ENCODE measurements at regions not wholly inside any gene's neighbourhood (a gene's known extent, or its start where the extent isn't known, plus 50 kb on each side); places are given as distances from the start of the nearest gene placed in this dataset.

DNA sequence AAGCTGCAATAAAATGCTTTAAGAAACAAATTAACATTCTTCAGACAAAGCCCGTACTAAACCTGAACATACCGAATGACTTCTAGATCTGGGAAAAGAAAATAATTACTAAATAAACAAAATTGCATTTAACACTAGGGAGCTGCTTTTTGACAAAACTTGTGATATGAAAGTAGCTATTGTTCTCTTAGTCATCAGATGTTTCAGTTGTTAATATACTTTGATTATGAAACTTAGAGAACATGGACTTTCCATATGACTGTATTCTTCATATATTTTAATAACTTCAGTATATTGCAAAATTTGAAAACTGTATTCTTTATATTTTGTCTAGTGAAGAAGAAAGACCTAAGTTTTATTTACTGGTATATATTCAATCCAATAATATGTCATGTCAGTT, 1262.1 kb downstream of the NCAM2 start:
- no peaks in the 10 kb centered on the region for H3K4me1 ChIP-seq (ENCODE audit: control insufficient read depth, insufficient read depth, low read length)
- H3K27ac ChIP-seq (ENCODE audit: low read length): no peak overlapping the region
- no peaks in the 10 kb centered on the region for H3K9me3 ChIP-seq (ENCODE audit: control insufficient read depth, insufficient read depth, low read depth, low read length)
- no peak overlapping the region for H3K4me3 ChIP-seq (ENCODE audit: low read depth in 2 of 2, low read length in 2 of 2)
- TF ChIP-seq, protein P1, sequence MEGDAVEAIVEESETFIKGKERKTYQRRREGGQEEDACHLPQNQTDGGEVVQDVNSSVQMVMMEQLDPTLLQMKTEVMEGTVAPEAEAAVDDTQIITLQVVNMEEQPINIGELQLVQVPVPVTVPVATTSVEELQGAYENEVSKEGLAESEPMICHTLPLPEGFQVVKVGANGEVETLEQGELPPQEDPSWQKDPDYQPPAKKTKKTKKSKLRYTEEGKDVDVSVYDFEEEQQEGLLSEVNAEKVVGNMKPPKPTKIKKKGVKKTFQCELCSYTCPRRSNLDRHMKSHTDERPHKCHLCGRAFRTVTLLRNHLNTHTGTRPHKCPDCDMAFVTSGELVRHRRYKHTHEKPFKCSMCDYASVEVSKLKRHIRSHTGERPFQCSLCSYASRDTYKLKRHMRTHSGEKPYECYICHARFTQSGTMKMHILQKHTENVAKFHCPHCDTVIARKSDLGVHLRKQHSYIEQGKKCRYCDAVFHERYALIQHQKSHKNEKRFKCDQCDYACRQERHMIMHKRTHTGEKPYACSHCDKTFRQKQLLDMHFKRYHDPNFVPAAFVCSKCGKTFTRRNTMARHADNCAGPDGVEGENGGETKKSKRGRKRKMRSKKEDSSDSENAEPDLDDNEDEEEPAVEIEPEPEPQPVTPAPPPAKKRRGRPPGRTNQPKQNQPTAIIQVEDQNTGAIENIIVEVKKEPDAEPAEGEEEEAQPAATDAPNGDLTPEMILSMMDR (IDR thresholded peaks at IDR 0.05): no peak
- TF ChIP-seq REST (IDR thresholded peaks at IDR 0.05; ENCODE audit: insufficient read depth in 1 of 2, low read depth in 2 of 2, low read length in 1 of 2) (no peak), TCF7L2 (IDR thresholded peaks at IDR 0.05; ENCODE audit: low read depth, low read length) (no peak), SIN3A (IDR thresholded peaks at IDR 0.05; ENCODE audit: borderline replicate concordance, insufficient read depth, low read depth, low read length) (no peak), POLR2AphosphoS5 (IDR thresholded peaks at IDR 0.05; ENCODE audit: low read depth, low read length) (no peak)
- no TSS peak for BruUV-seq (replicated peaks)
- ChIA-PET CTCF (no interaction called here), POLR2A (no interaction called here)
- ATAC-seq: no peak
- H3K36me3 ChIP-seq (ENCODE audit: control insufficient read depth, insufficient read depth, low read length): no peaks in the 10 kb centered on the region
- intact Hi-C loops (cut with micrococcal nuclease; ENCODE audit: unreplicated experiment) (no loop called here), in situ Hi-C loops (cut with HindIII; ENCODE audit: low pct_unique_long_range_greater_than_20kb, low sequenced_read_pairs) (no loop called here)
- DNase-seq (ENCODE audit: low read depth, low spot score): no peak
- no peaks in the 10 kb centered on the region for H3K27me3 ChIP-seq (ENCODE audit: control insufficient read depth, insufficient read depth, low read length)

GRCh38 chr21:22263890-22264289, 1265.7 kb downstream of the NCAM2 start:
- in situ Hi-C loops (cut with HindIII; ENCODE audit: low pct_unique_long_range_greater_than_20kb, low sequenced_read_pairs): no loop called here
- H3K27ac ChIP-seq (ENCODE audit: low read length): no peak overlapping the region
- intact Hi-C loops (cut with micrococcal nuclease; ENCODE audit: unreplicated experiment): no loop called here
- ChIA-PET POLR2A (no interaction called here), CTCF (no interaction called here)
- H3K36me3 ChIP-seq (ENCODE audit: control insufficient read depth, insufficient read depth, low read length): no peaks in the 10 kb centered on the region
- H3K9me3 ChIP-seq (ENCODE audit: control insufficient read depth, insufficient read depth, low read depth, low read length): no peaks in the 10 kb centered on the region
- H3K27me3 ChIP-seq (ENCODE audit: control insufficient read depth, insufficient read depth, low read length): no peaks in the 10 kb centered on the region
- ATAC-seq (no peak), DNase-seq (ENCODE audit: low read depth, low spot score) (no peak)
- TF ChIP-seq SIN3A (IDR thresholded peaks at IDR 0.05; ENCODE audit: borderline replicate concordance, insufficient read depth, low read depth, low read length): no peak
- TF ChIP-seq, protein P1 (IDR thresholded peaks at IDR 0.05): no peak
- no peak for TF ChIP-seq TCF7L2 (IDR thresholded peaks at IDR 0.05; ENCODE audit: low read depth, low read length)
- TF ChIP-seq REST (IDR thresholded peaks at IDR 0.05; ENCODE audit: insufficient read depth in 1 of 2, low read depth in 2 of 2, low read length in 1 of 2): no peak
- TF ChIP-seq POLR2AphosphoS5 (IDR thresholded peaks at IDR 0.05; ENCODE audit: low read depth, low read length): no peak
- no TSS peak for BruUV-seq (replicated peaks)
- H3K4me3 ChIP-seq (ENCODE audit: low read depth in 2 of 2, low read length in 2 of 2): no peak overlapping the region
- H3K4me1 ChIP-seq (ENCODE audit: control insufficient read depth, insufficient read depth, low read length): no peaks in the 10 kb centered on the region

All from Panc1 (cell line).